Hepatocyte (in vitro differentiated cells): ENCODE measurements at regions not wholly inside any gene's neighbourhood (a gene's known extent, or its start where the extent isn't known, plus 50 kb on each side); places are given as distances from the start of the nearest gene placed in this dataset.

Experiments used
- EZH2 ChIP-seq: fragments of 200-600 bp; sonication (generic); IDR thresholded peaks from 2 replicates; pipeline ENCODE4 v1.6.1; 2016; ENCODE audit warnings: antibody characterized with exemption, mild to moderate bottlenecking, borderline replicate concordance
- TF ChIP-seq, protein P1 (sequence below): fragments of 200-600 bp; sonication (generic); IDR thresholded peaks from 2 replicates; pipeline ENCODE4 v1.5.1; 2016; ENCODE audit warnings: antibody characterized with exemption, mild to moderate bottlenecking; ENCODE audit not compliant: poor library complexity

DNA sequence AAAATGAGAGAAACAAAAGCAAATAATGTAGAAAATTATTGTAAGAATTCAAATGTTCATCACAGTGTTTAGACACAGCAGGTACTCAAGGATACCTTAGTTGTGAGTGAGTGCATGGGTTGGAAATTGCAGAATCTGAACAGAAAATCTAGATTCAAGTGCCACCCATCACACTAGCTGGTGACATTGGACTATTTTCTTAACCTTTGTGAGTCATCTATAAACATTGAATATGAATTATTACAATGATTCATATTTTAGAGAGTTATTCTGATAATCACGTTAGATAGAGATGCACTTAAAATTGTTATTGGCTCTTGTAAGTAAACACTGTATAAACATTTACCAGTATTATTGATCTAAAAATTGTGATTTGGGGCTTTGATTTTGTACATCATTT is 1113.1 kb downstream of the STIM2 start:
- TF ChIP-seq, protein P1, sequence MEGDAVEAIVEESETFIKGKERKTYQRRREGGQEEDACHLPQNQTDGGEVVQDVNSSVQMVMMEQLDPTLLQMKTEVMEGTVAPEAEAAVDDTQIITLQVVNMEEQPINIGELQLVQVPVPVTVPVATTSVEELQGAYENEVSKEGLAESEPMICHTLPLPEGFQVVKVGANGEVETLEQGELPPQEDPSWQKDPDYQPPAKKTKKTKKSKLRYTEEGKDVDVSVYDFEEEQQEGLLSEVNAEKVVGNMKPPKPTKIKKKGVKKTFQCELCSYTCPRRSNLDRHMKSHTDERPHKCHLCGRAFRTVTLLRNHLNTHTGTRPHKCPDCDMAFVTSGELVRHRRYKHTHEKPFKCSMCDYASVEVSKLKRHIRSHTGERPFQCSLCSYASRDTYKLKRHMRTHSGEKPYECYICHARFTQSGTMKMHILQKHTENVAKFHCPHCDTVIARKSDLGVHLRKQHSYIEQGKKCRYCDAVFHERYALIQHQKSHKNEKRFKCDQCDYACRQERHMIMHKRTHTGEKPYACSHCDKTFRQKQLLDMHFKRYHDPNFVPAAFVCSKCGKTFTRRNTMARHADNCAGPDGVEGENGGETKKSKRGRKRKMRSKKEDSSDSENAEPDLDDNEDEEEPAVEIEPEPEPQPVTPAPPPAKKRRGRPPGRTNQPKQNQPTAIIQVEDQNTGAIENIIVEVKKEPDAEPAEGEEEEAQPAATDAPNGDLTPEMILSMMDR = no peak
- no peak for TF ChIP-seq EZH2
